Stomach (tissue), 4 donors: ENCODE measurements at regions not wholly inside any gene's neighbourhood (a gene's known extent, or its start where the extent isn't known, plus 50 kb on each side); places are given as distances from the start of the nearest gene placed in this dataset.

Experiments used
- CTCF ChIP-seq, 7 experiments: fragments of 450-650 bp in 4 of 7; fragments of 200-600 bp in 3 of 7; sonication (generic) in 3 of 7; IDR thresholded peaks; one replicate each; pipeline ENCODE4 v1.5.1; 2016 to 2019; ENCODE audit warnings: antibody characterized with exemption in 7 of 7, control low read depth in 2 of 7, mild to moderate bottlenecking in 1 of 7
- EP300 ChIP-seq: sonication (generic); formaldehyde crosslinking; IDR thresholded peaks from one replicate; pipeline ENCODE4 v1.6.1; 2017; ENCODE audit warnings: antibody characterized with exemption

- TF ChIP-seq CTCF (IDR thresholded peaks at IDR 0.05) (no peak), EP300 (no peak)
Observed at GRCh38 chr11:111167666-111168065, 77.9 kb upstream of the POU2AF2 start.
